DMS 273 (cell line): ENCODE measurements at regions not wholly inside any gene's neighbourhood (a gene's known extent, or its start where the extent isn't known, plus 50 kb on each side); places are given as distances from the start of the nearest gene placed in this dataset.
"Not testable (repeated sequence)": the region's sequence is repeated elsewhere in the genome, so short reads cannot be mapped to it uniquely, and the experiment has no call there.

Source experiments
- DNase-seq: peaks from one replicate; lab custom pipeline; 2025; ENCODE audit not compliant: unreplicated experiment; lab: John Stamatoyannopoulos, UW

DNA sequence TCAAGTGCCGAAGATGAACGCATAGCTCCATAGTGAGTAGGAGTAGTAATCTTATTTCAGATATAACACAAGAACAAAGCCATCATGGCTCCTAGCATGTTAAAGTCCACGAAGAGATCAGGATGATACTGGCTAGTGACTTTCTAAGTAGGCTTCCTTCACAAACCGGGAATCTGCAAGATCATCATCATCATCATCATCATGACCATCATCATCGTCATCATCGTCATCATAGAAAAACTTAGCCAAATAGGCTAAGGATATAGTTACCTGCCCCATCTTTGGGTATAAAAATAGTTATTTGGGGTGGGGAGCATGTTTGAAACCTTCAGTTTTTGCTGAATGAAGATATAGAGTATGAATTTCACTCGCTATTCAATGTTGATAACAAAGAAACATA lies 57.9 kb downstream of the PYDC2 start:
- DNase-seq = no peak

DNA sequence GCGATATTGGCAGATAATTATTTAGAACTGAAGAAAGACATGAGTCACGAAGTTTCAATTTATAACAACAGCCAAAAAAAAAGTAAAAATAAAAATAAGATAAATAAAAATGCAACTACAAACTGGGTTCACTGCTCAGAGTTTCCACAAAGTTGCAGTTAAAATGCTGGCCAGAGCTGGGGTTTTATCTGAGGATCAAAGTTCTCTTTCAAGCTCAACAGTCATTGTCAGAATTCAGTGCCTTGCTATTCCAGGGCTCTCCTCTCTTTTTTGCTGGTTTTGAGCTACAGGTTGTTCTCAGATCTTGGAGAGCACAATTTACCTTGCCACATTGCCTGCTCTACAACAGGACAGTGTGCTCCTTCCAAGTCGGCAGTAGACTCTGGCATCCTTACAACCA lies 60.1 kb downstream of the PYDC2 start:
- no peak for DNase-seq

DNA sequence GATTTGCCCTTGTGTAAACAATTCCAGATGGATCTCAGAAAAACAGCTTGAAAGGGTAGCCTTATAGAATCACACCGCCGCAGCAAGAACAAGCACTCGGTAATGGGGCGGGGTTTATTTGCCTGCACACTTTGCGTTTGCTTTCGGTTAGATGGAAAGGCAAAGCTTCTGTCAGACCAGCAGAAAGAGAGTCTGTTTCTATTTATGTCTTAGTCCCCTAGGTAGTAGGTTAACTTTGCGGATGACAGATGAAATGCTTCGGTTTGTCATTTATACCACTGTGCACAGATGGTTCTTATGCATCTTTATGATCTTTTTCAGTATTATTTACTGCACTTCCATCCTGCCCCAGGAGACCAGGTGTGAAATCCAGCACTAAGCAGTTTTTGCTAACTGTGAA lies 62.2 kb downstream of the PYDC2 start:
- peak; percentile 13 for DNase-seq

DNA sequence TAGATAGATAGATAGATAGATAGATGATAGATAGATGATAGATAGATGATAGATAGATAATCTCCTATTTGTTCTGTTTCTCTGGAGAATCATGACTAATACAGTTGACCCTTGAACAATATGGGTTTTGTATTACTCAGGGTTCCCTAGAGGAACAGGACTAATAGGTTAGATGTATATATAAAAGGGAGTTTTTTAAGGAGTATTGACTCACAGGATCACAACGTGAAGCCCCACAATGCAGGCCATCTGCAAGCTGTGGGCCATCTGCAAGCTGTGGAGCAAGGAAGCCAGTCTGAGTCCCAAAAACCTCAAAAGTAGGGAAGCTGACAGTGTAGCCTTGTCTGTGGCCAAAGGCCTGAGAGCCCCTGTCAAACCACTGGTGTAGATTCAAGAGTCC lies 67.6 kb downstream of the PYDC2 start:
- no peak for DNase-seq

DNA sequence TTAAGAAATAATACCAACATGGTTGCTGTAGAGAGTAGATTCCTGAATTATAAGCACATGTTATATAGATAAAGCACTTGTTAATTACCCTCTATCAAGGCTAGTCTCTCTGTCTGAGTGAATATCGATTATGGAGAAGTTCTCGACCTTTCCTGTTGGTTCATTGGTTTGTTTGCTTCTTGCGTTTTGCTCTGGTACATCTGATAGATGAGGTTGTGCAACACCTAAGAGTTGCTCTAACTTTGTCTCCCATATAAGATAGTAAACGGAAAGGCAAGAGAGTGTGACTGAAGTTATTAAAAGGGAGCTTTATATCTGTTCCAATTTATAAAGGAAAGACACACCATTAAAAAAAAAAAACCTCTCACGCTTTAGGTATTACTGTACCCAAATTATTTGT lies 69.0 kb downstream of the PYDC2 start:
- DNase-seq = no peak

DNA sequence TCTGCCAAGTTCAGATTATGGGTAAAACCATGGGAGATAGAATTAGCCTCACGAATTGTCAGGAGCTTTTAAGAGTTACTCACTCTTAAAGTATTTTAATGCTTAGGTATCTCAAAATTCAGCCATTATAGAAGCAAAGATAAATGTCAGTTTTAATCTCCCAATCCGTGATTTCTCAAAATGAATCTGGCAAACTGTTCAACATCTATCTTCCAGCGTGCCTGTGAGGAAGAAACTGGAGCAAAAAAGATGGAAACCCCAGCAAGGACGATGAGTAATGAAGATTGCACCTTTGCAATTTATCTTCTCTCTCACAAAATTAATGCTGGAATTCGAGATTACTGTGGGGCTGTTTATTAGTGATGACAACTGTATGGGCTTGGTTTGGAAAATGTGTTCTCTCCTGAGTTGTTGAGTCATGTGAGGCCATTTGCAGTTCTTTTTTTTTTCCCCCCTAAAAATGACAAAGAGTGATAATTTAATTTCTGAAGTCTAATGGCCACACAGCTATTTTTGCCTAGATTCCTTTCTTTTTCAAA lies 70.5 kb downstream of the PYDC2 start:
- no peak for DNase-seq

DNA sequence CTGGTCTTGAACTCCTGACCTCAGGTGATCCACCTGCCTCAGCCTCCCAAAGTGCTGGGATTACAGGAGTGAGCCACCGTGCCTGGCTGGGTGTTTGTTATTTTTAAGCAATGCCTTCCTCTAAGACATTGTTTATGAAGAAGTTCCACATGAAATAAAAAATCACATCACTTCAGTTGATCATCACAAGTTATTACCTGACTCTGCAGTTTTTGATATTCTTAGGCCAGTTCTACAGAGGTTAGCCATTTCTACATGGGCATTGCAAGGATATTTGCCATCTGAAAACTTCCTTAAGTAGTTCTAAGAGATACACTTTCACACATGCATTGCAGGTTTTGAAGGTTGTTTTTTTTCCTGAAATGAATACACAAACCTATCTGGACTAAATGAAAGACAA lies 82.1 kb downstream of the PYDC2 start:
- no peak for DNase-seq

DNA sequence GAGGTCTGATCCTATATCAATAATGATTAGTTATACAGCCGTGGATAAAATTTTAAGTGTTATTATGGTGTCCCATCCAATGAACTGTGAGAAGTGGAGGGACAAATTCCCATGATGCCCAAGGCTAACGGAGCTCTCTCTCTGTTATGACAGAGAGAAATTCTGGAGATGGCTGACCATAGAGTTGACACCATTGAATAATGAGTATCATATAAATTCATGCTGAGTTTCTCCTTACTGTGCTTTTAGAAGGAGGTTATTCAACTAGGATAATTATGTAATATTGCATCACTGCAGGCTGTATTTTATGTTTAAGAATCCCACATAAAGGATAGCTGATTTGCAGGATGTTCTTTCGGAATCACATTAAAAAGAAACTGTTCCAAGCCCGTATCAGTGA lies 82.9 kb downstream of the PYDC2 start:
- DNase-seq = no peak

DNA sequence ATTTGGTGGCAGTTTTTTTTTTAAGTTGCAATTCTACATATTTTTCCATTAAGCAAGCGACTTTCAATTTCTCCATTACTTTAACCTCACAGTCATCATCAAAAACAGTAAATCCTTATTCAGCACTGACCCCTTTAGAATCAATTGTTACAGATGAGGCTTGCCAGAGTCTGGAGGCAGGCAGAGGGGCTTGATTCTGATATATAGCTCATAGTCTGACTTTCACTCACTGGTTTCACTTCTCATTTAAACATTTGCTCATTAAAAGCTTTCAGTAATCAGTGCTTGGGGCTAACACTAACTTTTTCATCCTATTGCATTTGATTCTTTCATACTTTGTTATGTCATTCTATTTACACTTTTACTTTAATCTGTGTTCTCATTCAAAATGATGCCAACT lies 88.4 kb downstream of the PYDC2 start:
- DNase-seq = no peak

DNA sequence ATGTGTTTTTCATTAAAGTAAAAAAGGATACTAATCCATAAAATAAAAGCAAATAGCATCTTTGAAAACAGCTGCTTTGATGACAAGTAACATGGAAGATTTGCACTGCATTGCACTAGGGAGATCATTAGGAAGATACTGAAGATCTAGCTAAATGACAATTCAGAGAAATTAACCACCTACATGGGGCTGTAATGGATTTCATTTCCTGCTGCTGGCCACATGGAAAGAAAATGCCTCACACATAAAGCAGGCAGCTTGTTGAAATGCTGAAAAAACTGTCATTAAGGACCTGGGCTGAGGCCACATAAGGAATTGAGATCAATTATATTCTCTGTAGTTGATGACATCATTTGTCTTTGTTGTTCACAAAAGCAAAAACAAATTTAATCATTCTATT lies 94.1 kb downstream of the PYDC2 start:
- DNase-seq = no peak

DNA sequence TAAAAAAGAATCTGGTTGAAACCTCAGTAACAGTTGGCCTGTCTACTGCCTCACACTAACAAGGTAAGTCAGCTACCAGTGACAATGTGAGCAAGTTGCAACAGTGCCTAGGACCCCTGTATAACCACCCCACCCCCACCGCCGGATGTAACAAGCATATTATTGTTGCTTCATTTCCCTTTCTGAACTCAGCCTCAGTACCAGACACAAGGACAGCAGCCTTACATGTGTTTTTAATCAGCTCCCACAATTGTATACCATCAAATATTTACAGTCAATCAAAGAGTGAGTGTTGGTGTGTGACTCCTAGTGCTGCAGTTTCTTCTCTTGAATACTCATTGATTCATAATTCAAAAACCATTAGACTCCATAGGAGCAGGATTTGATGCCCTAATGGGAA lies 96.4 kb downstream of the PYDC2 start:
- no peak for DNase-seq

DNA sequence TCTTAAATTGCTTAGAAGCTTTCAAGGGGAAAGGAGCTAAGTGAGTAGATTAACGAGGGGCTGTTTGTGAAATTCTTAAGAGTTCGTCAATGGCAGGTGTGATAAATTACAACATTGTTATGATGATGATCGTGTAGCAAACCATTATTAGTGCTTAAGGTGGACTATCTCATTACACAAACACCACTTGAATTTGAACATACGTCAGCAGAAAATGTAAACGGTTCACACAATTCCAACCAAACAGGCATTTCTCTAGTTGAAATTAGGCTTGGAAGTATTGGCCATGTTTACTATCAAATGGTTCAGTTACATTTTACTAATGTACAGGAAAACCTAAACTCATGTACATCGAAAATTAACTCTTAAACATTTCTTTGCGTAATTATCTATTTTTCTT lies 102.8 kb downstream of the PYDC2 start:
- DNase-seq = no peak

DNA sequence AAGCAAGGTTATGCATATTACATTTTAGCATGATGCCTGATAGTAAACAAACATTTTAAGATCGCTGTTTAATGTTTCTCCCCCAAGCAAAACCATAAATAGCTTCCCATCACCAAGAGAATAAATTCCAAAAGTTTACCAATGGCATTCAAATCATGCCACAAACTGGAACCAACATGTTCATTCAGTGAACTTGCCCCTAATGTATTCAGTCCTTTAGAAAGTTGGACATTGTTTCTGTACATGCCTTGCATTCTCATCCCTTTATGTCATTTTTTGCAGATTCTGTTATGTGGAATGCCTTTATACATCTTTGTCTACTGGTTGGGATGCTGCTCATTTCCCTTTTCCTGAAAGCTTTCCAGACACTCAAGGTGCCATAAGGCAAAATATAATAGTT lies 105.5 kb downstream of the PYDC2 start:
- DNase-seq = no peak

DNA sequence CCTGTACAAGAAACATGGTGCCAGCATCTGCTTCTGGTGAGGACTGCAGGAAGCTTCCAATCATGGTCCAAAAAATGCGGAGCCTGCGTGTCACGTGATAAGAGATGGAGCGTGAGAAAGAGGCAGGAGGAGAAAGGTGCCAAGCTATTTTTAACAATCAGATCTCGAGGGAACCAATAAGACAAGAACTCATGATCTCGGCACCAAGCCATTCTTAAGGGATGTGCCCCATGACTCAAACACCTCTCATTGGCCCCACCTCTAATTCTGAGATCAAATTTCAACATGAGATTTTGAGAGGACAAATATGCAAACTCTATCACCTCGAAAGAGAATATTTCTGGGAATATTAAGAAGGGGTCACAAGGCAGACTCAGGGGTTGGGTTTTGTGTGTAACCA lies 107.2 kb downstream of the PYDC2 start:
- DNase-seq = no peak

DNA sequence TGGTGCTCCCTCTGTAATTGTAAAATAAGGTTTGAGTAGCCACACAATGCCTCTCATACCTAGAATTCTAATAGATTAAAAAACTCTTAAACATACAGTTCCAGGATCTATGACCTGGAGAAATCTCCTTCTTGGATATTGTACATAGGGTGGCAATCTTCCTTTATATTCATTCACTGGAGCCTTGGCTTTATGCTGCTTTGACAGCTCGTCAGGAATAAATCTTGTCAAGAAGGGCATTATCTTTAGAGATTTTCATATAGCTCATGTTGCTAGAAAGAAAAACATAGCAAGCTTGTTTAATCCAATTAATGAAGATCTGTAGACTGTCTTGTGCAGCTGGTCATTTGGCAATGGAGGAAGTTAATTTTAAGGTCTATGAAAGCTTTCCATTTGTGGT lies 131.1 kb downstream of the PYDC2 start:
- no peak for DNase-seq

DNA sequence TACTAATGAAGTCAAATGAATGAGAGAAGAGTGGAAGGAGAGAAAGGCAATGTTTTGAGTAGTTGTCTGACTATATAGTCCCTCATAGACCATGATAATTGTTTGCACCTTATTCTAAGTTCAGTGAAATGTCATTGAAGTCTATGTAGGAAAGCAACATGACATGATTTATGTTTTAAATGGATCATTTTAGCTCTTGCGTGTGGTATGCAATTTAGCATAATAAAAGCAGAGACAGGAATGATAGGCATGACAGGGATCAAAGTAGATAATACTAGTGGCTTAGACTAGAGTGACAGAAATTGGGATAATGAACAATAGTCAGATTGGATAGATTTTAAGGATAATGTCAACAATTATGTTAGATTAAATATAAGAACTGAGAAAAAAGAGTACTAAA lies 132.5 kb downstream of the PYDC2 start:
- no peak for DNase-seq

DNA sequence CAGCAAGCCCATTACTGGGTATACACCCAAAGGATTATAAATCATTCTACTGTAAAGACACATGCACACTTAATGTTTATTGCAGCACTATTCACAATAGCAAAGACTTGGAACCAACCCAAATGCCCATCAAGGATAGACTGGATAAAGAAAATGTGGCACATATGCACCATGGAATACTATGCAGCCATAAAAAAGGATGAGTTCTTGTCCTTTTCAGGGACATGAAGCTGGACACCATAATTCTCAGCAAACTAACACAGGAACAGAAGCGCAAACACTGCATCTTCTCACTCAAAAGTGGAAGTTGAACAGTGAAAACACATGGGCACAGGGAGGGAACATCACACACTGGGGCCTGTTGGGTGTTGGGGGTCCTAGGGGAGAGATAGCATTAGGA lies 154.5 kb downstream of the PYDC2 start:
- not testable (repeated sequence) for DNase-seq

DNA sequence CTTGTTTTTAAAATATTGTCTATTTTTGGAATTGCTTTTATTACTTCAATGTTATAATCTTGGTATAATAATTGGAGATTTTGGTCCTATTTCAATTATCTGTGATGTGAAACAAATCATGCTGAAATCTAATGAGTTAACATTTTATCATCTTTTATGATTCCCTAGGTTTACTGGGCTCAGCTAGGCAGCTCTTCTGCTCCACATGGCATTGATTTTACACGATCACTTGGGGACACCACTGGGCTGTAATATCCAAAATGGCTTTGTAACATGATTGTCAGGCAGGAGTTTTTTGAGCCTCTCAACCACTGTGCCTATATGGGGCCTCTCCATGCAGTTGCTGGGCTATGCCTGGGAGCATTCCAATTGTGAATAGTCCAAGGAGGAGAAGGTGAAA lies 163.3 kb downstream of the PYDC2 start:
- DNase-seq = no peak

DNA sequence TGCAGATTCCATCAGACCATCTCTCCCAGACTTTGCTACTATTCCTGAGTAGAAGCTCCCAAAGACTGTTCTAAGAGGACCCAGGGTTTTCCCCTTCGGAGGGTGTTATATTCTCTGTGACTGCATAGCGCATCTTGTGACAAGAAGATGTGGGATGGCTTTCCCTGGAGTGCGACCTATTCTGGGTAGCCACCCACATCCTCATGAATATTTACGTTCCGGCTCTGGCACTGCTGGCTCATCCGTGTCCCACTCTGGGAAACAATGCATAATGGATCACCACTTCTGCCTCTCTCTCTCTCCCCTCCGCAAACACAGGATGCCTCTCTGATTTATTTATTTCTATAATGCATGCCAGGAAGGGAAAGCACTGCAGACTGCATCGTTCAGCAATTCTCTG lies 166.1 kb downstream of the PYDC2 start:
- DNase-seq = no peak

DNA sequence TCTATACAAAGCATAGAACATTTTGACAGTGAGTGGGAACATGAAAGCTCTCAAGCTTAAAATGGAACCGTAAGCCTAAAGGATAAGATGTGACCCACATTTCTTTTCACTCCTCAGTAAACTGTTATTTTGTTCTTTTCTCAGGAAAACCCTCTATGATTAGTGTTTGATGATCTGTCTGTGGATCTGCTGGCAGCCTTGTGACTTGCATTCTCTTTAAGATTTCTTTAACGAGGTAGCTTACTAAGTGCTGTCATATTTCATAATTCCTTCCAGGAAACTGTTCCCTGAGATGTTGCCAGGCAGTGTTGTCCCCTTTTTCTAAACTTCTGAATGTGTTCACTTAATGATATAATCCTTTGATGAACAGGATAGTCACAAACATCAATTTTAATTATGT lies 167.6 kb downstream of the PYDC2 start:
- no peak for DNase-seq

DNA sequence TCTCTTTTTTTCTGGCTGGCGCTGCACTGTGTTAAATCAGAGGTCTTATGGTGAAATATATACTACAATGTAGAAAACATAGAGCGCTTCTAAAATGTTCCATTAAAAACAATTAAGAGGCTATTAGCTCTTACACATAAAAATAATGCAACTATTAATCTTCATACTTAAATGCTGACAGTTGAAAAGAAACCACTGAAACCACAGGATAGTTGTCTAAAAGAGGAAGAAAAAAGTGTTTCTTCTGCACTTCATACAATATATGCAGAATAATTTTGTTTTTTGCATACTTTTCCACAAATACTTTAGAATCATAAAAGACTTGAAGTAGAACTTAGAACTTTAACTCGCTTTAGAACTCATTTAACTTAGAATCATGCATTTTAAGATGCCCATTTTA lies 170.5 kb downstream of the PYDC2 start:
- DNase-seq = no peak

DNA sequence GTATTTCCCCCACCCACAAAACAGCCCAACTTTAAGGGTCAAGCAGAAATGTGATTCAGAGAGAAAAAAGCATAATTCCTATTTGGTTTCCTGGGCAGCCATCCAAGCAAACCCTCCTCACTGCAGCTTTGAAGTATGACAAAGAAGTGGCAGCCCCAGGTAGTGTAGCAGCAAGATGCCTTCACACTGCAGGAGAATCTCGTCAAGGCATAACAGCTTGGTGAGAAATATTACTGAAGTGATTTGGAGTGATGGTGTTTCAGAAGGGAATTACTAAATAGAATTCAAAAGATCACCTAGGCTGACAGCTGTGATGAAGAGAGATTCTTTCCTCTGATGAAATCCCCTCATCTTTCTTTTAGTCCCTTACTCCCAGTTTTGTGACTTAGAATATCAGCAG lies 173.9 kb downstream of the PYDC2 start:
- no peak for DNase-seq

DNA sequence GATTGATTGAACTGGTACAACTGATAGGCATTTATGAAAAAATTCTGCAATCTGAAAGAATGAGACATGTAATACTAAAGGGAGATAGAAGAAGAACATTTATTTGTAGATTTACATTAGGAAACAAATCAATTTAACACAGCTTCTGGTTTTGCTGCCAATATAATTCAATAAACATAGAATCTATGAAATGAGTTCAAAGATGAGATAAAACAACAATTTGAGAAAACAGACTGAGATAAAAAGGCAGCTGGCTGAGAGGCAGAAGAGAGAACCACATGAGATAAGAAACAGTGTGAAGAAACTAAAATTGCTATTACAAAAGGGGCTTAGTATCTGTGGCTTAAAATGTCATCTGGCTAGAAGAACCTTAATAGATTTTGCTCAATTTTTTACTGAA lies 176.6 kb downstream of the PYDC2 start:
- no peak for DNase-seq

DNA sequence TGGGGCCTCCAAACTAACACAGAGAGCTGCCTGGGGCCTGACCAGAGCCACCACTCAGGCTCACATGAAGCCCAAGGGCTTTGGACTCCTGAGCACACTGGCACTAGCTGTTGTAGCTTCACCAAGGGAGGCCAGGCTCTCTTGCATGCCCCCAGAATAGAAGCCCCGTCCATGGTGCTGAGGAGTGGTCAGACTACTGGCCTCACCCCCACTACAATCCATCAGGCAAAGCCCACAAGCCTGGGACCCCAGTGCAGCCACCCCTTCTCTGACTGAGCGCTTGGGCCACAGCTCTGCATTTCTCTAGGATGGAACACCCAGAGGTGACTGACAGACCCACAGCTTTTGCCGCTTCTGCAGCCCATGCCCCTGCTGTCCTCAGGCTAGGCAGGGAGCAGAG lies 180.8 kb downstream of the PYDC2 start:
- no peak for DNase-seq
